Pancreas (tissue), 10 donors: ENCODE measurements at regions not wholly inside any gene's neighbourhood (a gene's known extent, or its start where the extent isn't known, plus 50 kb on each side); places are given as distances from the start of the nearest gene placed in this dataset.
A peak's percentile ranks its signal among the peaks of the same experiment; 100 is the strongest.
"Not testable (repeated sequence)": the region's sequence is repeated elsewhere in the genome, so short reads cannot be mapped to it uniquely, and the experiment has no call there.

Experiments used
- ATAC-seq, 4 donors: fragments of 200-7000 bp; cut with Tn5 transposase; one replicate each; pipeline versions ENCODE4 v1.8.0 to v1.9.1; 2020; ENCODE audit warnings: mild to moderate bottlenecking in 4 of 4, moderate library complexity in 4 of 4
- DNase-seq, 6 donors: peaks; one replicate each; pipeline ENCODE4 v3.0.0-alpha.2; 2020
- FAIRE-seq: peaks from 2 replicates; lab custom pipeline; 2012; peaks lifted over from hg19 to GRCh38; lab: Jason Lieb, UNC
- H3K27ac ChIP-seq, 4 donors: fragments of 200-600 bp; sonication (generic); 1 replicate in 3 of 4; 2 replicates in 1 of 4; pipeline versions ENCODE4 v1.5.0 to v1.8.0; 2020
- H3K27me3 ChIP-seq, 4 donors: fragments of 200-600 bp; one replicate each; pipeline ENCODE4 v1.8.0; 2021
- H3K36me3 ChIP-seq, 3 donors: fragments of 200-600 bp; sonication (generic) in 1 of 3; one replicate each; pipeline versions ENCODE4 v1.5.0 to v1.8.0; 2020 to 2021
- H3K4me1 ChIP-seq, 3 donors: fragments of 200-600 bp; one replicate each; pipeline ENCODE4 v1.8.0; 2021
- H3K4me3 ChIP-seq, 4 donors: fragments of 200-600 bp; sonication (generic) in 2 of 4; one replicate each; pipeline versions ENCODE4 v1.5.0 to v1.8.0; 2020 to 2021
- H3K9me3 ChIP-seq, 4 donors: fragments of 200-600 bp; one replicate each; pipeline ENCODE4 v1.8.0; 2021
- WGBS, 2 donors: extraction: QIAGEN DNeasy Blood & Tissue Kit; methylation state at CpG; one replicate each; pipeline ENCODE4 v1.1.7; 2013; 5-methylcytosine and 5-hydroxymethylcytosine counted together
- intact Hi-C, 3 donors: fragments of 100-400 bp; cut with DNase I; formaldehyde crosslinking; loops; one replicate each; pipeline versions ENCODE4 v1.11.1 to v1.14.2; 2022
- TF ChIP-seq, protein P1 (sequence below), 4 donors: fragments of 200-600 bp; sonication (generic) in 3 of 4; IDR thresholded peaks; one replicate each; pipeline versions ENCODE4 v1.5.0 to v1.8.0; 2021; ENCODE audit warnings: antibody characterized with exemption in 4 of 4
- donor health status: healthy with polysubstance abuse.
- donor health status: DM: no; HTN: no; CAD: no; lungs with moderate emphysema.
- donor health status: DM: no; HTN: no; CAD: no.
- donor health status: control.
- donor health status: control.
- donor health status: Bipolar disorder and iron deficiency.
- donor health status: DM: yes; HTN: yes; CAD: no.
- donor health status: DM: no; HTN: no; CAD: no.
- donor health status: DM: no; HTN: no; CAD: no.
- donor health status: DM: yes; HTN: yes; CAD: no.

DNA sequence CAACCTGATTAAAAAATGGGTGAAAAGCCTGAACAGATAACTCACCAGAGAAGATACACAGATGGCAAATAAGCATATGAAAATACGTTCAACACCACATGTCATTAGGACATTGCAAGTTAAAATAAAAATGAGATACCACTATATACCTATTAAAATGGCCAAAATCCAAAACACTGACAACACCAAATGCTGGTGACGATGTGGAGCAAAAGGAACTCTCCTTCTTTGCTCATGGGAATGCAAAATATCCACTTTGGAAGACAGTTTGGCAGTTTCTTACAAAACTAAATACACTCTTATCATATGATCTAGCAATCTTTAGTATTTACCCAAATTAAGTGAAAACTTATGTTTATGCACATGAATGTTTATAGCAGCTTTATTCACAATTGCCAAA is 100.5 kb upstream of the ARID1B start:
- Histone ChIP-seq H3K27me3 (no peaks in the 10 kb centered on the region), H3K4me3 (no peak overlapping the region), H3K36me3 (no peaks in the 10 kb centered on the region), H3K27ac (no peak overlapping the region), H3K9me3 (no peaks in the 10 kb centered on the region), H3K4me1 (no peaks in the 10 kb centered on the region)
- FAIRE-seq (no peak), DNase-seq (no peak), ATAC-seq (no peak)
- intact Hi-C loops: no loop called here
- TF ChIP-seq, protein P1, sequence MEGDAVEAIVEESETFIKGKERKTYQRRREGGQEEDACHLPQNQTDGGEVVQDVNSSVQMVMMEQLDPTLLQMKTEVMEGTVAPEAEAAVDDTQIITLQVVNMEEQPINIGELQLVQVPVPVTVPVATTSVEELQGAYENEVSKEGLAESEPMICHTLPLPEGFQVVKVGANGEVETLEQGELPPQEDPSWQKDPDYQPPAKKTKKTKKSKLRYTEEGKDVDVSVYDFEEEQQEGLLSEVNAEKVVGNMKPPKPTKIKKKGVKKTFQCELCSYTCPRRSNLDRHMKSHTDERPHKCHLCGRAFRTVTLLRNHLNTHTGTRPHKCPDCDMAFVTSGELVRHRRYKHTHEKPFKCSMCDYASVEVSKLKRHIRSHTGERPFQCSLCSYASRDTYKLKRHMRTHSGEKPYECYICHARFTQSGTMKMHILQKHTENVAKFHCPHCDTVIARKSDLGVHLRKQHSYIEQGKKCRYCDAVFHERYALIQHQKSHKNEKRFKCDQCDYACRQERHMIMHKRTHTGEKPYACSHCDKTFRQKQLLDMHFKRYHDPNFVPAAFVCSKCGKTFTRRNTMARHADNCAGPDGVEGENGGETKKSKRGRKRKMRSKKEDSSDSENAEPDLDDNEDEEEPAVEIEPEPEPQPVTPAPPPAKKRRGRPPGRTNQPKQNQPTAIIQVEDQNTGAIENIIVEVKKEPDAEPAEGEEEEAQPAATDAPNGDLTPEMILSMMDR (IDR thresholded peaks at IDR 0.05): no peak
- 85 to 97% methylated on average over 2 of the region's 2 CpGs for WGBS, 2 donors

DNA sequence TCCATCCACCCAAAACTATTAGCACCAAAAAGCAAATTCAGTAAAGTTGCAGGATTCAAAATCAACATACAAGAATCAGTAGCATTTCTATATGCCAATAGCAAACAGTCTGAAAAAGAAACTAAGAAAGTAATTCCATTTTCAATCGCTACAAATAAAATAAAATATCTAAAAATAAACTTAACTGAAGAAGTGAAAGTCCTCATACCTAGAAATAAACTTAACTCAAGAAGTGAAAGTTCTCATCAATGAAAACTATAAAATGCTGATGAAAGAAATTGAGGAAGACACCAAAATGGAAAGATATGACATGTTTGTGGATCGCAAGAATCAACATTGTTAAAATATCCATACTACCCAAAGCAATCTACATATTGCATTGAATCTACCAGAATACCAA is 103.0 kb upstream of the ARID1B start:
- H3K27me3 ChIP-seq: no peaks in the 10 kb centered on the region
- TF ChIP-seq, protein P1 (IDR thresholded peaks at IDR 0.05): no peak
- no peak overlapping the region for H3K27ac ChIP-seq
- DNase-seq (no peak), ATAC-seq (no peak), FAIRE-seq (no peak)
- no peaks in the 10 kb centered on the region for H3K36me3 ChIP-seq
- H3K4me3 ChIP-seq: no peak overlapping the region
- no peaks in the 10 kb centered on the region for H3K4me1 ChIP-seq
- WGBS, 2 donors: 90 to 98% methylated on average over 2 of the region's 2 CpGs
- H3K9me3 ChIP-seq: no peaks in the 10 kb centered on the region
- intact Hi-C loops: no loop called here

GRCh38 chr6:156670097-156670496 is 107.1 kb upstream of the ARID1B start:
- H3K9me3 ChIP-seq, H3K4me1 ChIP-seq, DNase-seq, H3K36me3 ChIP-seq, H3K4me3 ChIP-seq, intact Hi-C loops, H3K27ac ChIP-seq, ATAC-seq, FAIRE-seq, H3K27me3 ChIP-seq: not testable (repeated sequence)
- WGBS, 2 donors: 88 to 94% methylated on average over 12 to 25 of the region's 26 CpGs

- no peaks in the 10 kb centered on the region for H3K9me3 ChIP-seq
- H3K4me3 ChIP-seq: no peak overlapping the region
- no peak for FAIRE-seq
- H3K27ac ChIP-seq: no peak overlapping the region
- intact Hi-C loops: no loop called here
- H3K4me1 ChIP-seq: peaks cover 0 to 3% (median 0%) of the 10 kb centered on the region in 3 donors
- TF ChIP-seq, protein P1 (IDR thresholded peaks at IDR 0.05): peak in 1 of 4 donors; percentile 12
- ATAC-seq: peak; percentile 48 to 85 (median 60)
- H3K27me3 ChIP-seq: no peaks in the 10 kb centered on the region
- peak in 5 of 6 donors; percentile 25 to 70 (median 39) for DNase-seq
- H3K36me3 ChIP-seq: no peaks in the 10 kb centered on the region
- WGBS, 2 donors: 64 to 79% methylated on average over 17 of the region's 17 CpGs
These were observed 115.1 kb upstream of the ARID1B start for GRCh38 chr6:156662025-156662445.

- no peak for DNase-seq
- Histone ChIP-seq H3K27ac (no peak overlapping the region), H3K4me1 (peaks cover 0 to 3% (median 0%) of the 10 kb centered on the region in 3 donors), H3K9me3 (no peaks in the 10 kb centered on the region), H3K4me3 (no peak overlapping the region), H3K36me3 (no peaks in the 10 kb centered on the region), H3K27me3 (no peaks in the 10 kb centered on the region)
- intact Hi-C loops: no loop called here
- 92 to 100% methylated on average over 2 of the region's 2 CpGs for WGBS, 2 donors
- no peak for FAIRE-seq
- ATAC-seq: no peak
- TF ChIP-seq, protein P1 (IDR thresholded peaks at IDR 0.05): no peak
These were observed 116.8 kb upstream of the ARID1B start for GRCh38 chr6:156660389-156660788.
